ENCODE measurements at regions not wholly inside any gene's neighbourhood (a gene's known extent, or its start where the extent isn't known, plus 50 kb on each side); places are given as distances from the start of the nearest gene placed in this dataset.

- DNase-seq (ENCODE audit: low spot score) = no peak
Observed at GRCh38 chr12:102534899-102535298, 54.5 kb upstream of the IGF1 start.

GRCh38 chr12:102533483-102534215, 53.3 kb upstream of the IGF1 start:
- no peak for DNase-seq (ENCODE audit: low spot score)

Measured in activated CD4-positive, alpha-beta T cell treated with anti-CD3 and anti-CD28 coated beads, Interleukin-2, Interleukin-4, amounts not matched to agents 100 ng/mL and 50 ng/mL, durations not matched to agents 16 hours and 8 hours (primary cell).